ENCODE measurements at regions not wholly inside any gene's neighbourhood (a gene's known extent, or its start where the extent isn't known, plus 50 kb on each side); places are given as distances from the start of the nearest gene placed in this dataset.

- TF ChIP-seq, protein P1, sequence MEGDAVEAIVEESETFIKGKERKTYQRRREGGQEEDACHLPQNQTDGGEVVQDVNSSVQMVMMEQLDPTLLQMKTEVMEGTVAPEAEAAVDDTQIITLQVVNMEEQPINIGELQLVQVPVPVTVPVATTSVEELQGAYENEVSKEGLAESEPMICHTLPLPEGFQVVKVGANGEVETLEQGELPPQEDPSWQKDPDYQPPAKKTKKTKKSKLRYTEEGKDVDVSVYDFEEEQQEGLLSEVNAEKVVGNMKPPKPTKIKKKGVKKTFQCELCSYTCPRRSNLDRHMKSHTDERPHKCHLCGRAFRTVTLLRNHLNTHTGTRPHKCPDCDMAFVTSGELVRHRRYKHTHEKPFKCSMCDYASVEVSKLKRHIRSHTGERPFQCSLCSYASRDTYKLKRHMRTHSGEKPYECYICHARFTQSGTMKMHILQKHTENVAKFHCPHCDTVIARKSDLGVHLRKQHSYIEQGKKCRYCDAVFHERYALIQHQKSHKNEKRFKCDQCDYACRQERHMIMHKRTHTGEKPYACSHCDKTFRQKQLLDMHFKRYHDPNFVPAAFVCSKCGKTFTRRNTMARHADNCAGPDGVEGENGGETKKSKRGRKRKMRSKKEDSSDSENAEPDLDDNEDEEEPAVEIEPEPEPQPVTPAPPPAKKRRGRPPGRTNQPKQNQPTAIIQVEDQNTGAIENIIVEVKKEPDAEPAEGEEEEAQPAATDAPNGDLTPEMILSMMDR (IDR thresholded peaks at IDR 0.05) = no peak
- no peak for TF ChIP-seq POLR2A (IDR thresholded peaks at IDR 0.05)
Observed at GRCh38 chr2:181189951-181190350, 209.5 kb downstream of the UBE2E3 start.
